ENCODE measurements at regions not wholly inside any gene's neighbourhood (a gene's known extent, or its start where the extent isn't known, plus 50 kb on each side); places are given as distances from the start of the nearest gene placed in this dataset.

DNA sequence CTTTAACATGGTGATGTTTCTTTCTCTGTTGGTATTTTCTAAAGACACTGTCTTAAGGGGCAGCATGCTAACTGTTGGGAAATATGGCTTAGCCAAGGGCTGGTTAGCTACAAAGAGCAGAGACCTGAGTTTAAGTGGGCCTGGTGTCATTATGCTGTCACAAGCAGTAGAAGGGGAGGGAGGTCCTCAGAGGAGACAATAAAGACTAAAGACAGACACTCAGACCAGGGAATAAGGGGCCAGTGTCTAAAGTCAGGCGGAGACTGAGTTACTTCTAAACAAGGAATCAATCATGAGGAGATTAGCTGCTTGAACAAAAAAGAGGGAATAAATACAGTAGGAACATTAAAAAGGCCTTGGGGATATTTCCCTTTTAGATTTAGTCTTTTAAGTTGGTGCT lies 142.7 kb upstream of the DPPA4 start:
- no peaks in the 10 kb centered on the region for H3K36me3 ChIP-seq (ENCODE audit: insufficient read depth, low read length)
- intact Hi-C loops (cut with micrococcal nuclease; ENCODE audit: unreplicated experiment), result no loop called here
- H3K27ac ChIP-seq (ENCODE audit: low read depth, low read length, poor library complexity, severe bottlenecking), result no peak overlapping the region
- no peaks in the 10 kb centered on the region; the same call in 1 of the 2 replicates for H3K9me2 ChIP-seq (ENCODE audit: insufficient read depth, low read length)
- H3K4me2 ChIP-seq (ENCODE audit: low read length), result no peak overlapping the region
- H3K4me1 ChIP-seq (ENCODE audit: insufficient read depth, low read length, poor library complexity, severe bottlenecking), result no peaks in the 10 kb centered on the region
- H3K9me3 ChIP-seq (ENCODE audit: low read length), result no peaks in the 10 kb centered on the region
- DNase-seq (ENCODE audit: low spot score), result no peak
- no TSS peak for BruUV-seq (replicated peaks)
- H3K4me3 ChIP-seq (ENCODE audit: low read depth, low read length, poor library complexity, severe bottlenecking), result no peak overlapping the region
- no peak for TF ChIP-seq EZH2phosphoT487 (IDR thresholded peaks at IDR 0.05; ENCODE audit: borderline replicate concordance, low read depth, low read length)
- TF ChIP-seq, protein P1, sequence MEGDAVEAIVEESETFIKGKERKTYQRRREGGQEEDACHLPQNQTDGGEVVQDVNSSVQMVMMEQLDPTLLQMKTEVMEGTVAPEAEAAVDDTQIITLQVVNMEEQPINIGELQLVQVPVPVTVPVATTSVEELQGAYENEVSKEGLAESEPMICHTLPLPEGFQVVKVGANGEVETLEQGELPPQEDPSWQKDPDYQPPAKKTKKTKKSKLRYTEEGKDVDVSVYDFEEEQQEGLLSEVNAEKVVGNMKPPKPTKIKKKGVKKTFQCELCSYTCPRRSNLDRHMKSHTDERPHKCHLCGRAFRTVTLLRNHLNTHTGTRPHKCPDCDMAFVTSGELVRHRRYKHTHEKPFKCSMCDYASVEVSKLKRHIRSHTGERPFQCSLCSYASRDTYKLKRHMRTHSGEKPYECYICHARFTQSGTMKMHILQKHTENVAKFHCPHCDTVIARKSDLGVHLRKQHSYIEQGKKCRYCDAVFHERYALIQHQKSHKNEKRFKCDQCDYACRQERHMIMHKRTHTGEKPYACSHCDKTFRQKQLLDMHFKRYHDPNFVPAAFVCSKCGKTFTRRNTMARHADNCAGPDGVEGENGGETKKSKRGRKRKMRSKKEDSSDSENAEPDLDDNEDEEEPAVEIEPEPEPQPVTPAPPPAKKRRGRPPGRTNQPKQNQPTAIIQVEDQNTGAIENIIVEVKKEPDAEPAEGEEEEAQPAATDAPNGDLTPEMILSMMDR (conservative IDR thresholded peaks at IDR 0.05; ENCODE audit: low read length), result no peak
- H4K20me1 ChIP-seq (ENCODE audit: insufficient read depth, low read length), result no peaks in the 10 kb centered on the region
- H3K79me2 ChIP-seq (ENCODE audit: insufficient read depth, low read depth, low read length), result no peaks in the 10 kb centered on the region
- H2AFZ ChIP-seq (ENCODE audit: low read length), result no peak overlapping the region
- ChIA-PET POLR2A (interaction anchor here (1.0 kb wide), 1 partner anchor 9 kb away, joined by 4 read pairs; no protein-coding TSS in a partner anchor), CTCF (ENCODE audit: unreplicated experiment) (no interaction called here)

DNA sequence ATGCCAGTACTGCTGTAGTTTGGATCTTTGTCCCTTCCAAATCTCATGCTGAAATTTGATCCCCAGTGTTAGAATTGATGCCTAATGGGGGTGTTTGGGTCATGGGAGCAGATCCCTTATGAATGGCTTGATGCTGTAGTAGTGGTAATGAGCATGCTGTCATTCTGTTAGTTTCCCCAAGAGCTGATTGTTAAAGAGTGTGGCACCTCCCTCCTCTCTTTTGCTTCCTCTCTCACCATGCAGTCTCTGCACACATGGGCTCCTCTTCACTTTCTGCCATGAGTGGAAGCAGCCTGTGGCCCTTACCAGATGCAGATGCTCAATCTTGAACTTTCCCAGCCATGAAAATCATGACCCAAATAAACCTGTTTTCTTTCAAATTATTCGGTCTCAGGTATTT lies 141.3 kb upstream of the DPPA4 start:
- H2AFZ ChIP-seq (ENCODE audit: low read length), result no peak overlapping the region
- H3K4me2 ChIP-seq (ENCODE audit: low read length), result no peak overlapping the region
- BruUV-seq (replicated peaks), result no TSS peak
- H3K36me3 ChIP-seq (ENCODE audit: insufficient read depth, low read length), result no peaks in the 10 kb centered on the region
- no peak overlapping the region for H3K4me3 ChIP-seq (ENCODE audit: low read depth, low read length, poor library complexity, severe bottlenecking)
- H3K9me3 ChIP-seq (ENCODE audit: low read length), result no peaks in the 10 kb centered on the region
- H3K4me1 ChIP-seq (ENCODE audit: insufficient read depth, low read length, poor library complexity, severe bottlenecking), result no peaks in the 10 kb centered on the region
- intact Hi-C loops (cut with micrococcal nuclease; ENCODE audit: unreplicated experiment), result no loop called here
- ChIA-PET CTCF (ENCODE audit: unreplicated experiment) (no interaction called here), POLR2A (no interaction called here)
- DNase-seq (ENCODE audit: low spot score), result no peak
- TF ChIP-seq, protein P1 (conservative IDR thresholded peaks at IDR 0.05; ENCODE audit: low read length), result no peak
- TF ChIP-seq EZH2phosphoT487 (IDR thresholded peaks at IDR 0.05; ENCODE audit: borderline replicate concordance, low read depth, low read length), result no peak
- H3K27ac ChIP-seq (ENCODE audit: low read depth, low read length, poor library complexity, severe bottlenecking), result no peak overlapping the region
- no peaks in the 10 kb centered on the region for H3K9me2 ChIP-seq (ENCODE audit: insufficient read depth, low read length)
- no peaks in the 10 kb centered on the region for H3K79me2 ChIP-seq (ENCODE audit: insufficient read depth, low read depth, low read length)
- H4K20me1 ChIP-seq (ENCODE audit: insufficient read depth, low read length), result no peaks in the 10 kb centered on the region

DNA sequence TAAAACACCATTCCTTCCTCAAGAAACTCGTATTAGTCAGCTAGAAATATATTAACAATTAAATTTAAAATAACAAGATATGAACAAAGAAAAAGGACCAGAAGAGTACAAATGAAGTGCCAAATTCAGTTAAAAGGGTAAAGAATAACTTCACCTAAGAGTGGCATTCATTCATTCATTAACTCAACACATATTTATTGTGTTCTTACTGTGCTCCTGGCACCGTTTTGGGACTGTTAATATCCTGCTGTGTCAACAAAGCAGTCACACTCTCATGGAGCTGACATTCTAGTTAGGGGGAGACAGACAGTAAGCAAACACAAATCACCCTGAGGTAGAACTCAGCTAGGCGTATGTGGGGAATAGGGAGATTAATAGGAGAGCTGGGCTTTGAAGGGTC lies 123.6 kb upstream of the DPPA4 start:
- no peaks in the 10 kb centered on the region for H3K36me3 ChIP-seq (ENCODE audit: insufficient read depth, low read length)
- no peaks in the 10 kb centered on the region for H3K79me2 ChIP-seq (ENCODE audit: insufficient read depth, low read depth, low read length)
- no peak overlapping the region for H2AFZ ChIP-seq (ENCODE audit: low read length)
- no peaks in the 10 kb centered on the region for H3K9me3 ChIP-seq (ENCODE audit: low read length)
- no peak for TF ChIP-seq EZH2phosphoT487 (IDR thresholded peaks at IDR 0.05; ENCODE audit: borderline replicate concordance, low read depth, low read length)
- TF ChIP-seq, protein P1 (conservative IDR thresholded peaks at IDR 0.05; ENCODE audit: low read length), result no peak
- no peaks in the 10 kb centered on the region for H4K20me1 ChIP-seq (ENCODE audit: insufficient read depth, low read length)
- H3K4me1 ChIP-seq (ENCODE audit: insufficient read depth, low read length, poor library complexity, severe bottlenecking), result no peaks in the 10 kb centered on the region
- H3K4me3 ChIP-seq (ENCODE audit: low read depth, low read length, poor library complexity, severe bottlenecking), result no peak overlapping the region
- H3K9me2 ChIP-seq (ENCODE audit: insufficient read depth, low read length), result no peaks in the 10 kb centered on the region
- H3K4me2 ChIP-seq (ENCODE audit: low read length), result no peak overlapping the region
- no peak for DNase-seq (ENCODE audit: low spot score)
- intact Hi-C loops (cut with micrococcal nuclease; ENCODE audit: unreplicated experiment), result no loop called here
- CTCF ChIA-PET (ENCODE audit: unreplicated experiment), result no interaction called here
- no peak overlapping the region for H3K27ac ChIP-seq (ENCODE audit: low read depth, low read length, poor library complexity, severe bottlenecking)
- no TSS peak for BruUV-seq (replicated peaks)
- POLR2A ChIA-PET, result no interaction called here
